GM11168 (cell line): ENCODE measurements at regions not wholly inside any gene's neighbourhood (a gene's known extent, or its start where the extent isn't known, plus 50 kb on each side); places are given as distances from the start of the nearest gene placed in this dataset.

Experiments
- in situ Hi-C: fragments of 300-500 bp; cut with MboI; formaldehyde crosslinking; loops from one replicate; pipeline ENCODE4 v1.12.0; 2022; ENCODE audit warnings: low sequenced_read_pairs; ENCODE audit not compliant: unreplicated experiment

GRCh38 chr5:82363524-82363923 lies 85.4 kb upstream of the RPS23 start:
- in situ Hi-C loops, result loop anchor here (25.0 kb wide), 2 partner anchors 424 to 1074 kb away; no protein-coding TSS in a partner anchor

- in situ Hi-C loops, result loop anchor here (25.0 kb wide), 2 partner anchors 425 to 1075 kb away; no protein-coding TSS in a partner anchor
Measured at GRCh38 chr5:82362636-82363035, 84.5 kb upstream of the RPS23 start.

DNA sequence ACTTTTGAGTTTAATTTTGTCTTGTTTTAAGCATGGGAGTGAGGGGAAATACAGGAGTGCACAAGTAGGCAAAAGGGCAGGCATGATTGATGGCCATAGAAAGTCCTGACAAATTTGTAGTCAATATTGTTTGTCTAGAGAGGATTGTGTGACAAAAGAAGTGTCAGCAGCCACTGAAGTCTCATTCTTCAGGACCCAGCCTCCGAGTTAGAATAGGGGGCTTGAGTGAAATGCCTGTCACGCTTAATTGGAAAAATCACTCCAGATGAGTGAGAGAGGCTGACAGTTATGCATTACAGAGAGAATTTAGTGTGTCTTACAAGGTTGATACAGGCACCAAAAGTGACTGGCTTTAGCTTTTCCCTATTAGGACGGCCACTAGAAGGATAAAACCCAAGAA lies 81.9 kb upstream of the RPS23 start:
- in situ Hi-C loops, result loop anchor here (25.0 kb wide), 2 partner anchors 427 to 1077 kb away; no protein-coding TSS in a partner anchor

- in situ Hi-C loops, result loop anchor here (5.0 to 25.0 kb wide), 3 partner anchors 428 to 1208 kb away; no protein-coding TSS in a partner anchor
Measured at GRCh38 chr5:82359272-82359671, 81.1 kb upstream of the RPS23 start.

- in situ Hi-C loops, result loop anchor here (5.0 to 25.0 kb wide), 3 partner anchors 429 to 1209 kb away; no protein-coding TSS in a partner anchor
Measured at GRCh38 chr5:82358457-82358856, 80.3 kb upstream of the RPS23 start.

DNA sequence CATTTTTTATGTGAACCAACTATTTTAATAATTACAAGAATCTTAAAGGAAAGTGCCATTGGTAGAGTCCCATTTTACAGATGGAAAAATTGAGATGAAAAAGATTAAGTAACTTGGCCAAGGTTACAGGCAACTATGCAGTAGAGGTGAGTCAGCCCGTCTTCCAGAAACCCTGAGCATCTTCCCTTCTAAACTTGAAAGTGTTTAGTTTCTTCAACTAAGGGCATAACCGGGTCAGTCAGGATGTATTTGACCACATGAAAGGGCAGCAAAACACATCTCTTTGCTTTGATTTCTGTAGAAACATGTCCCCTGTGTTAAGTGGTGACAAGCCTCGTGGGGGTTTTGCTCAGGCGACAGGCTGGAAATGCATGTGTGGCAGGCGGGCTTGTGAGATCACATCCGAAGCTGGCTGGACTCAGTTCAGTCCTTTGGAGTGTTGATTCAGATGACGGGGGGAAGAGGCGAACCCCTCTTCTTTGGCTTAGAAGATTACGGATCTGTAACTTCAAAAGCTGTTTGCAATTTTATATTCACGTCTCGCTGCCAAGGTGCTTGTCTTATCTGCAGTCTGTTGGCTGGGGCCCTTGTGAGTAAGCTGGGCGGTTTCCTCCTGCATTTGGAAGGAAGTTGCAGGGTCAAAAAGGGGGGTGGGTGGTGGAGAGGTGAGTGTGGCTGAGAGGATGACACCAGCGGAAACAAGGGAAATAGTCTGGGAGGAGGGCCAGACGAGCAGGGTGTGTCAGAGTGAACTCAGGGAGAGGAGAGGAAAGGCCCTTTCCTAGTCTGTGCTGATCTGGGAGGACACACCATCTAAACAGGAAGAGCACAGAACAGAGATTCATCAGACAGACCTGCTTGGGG lies 78.9 kb upstream of the RPS23 start:
- in situ Hi-C loops, result loop anchor here (5.0 to 25.0 kb wide), 3 partner anchors 430 to 1210 kb away; no protein-coding TSS in a partner anchor

GRCh38 chr5:82356021-82356420 lies 77.9 kb upstream of the RPS23 start:
- in situ Hi-C loops, result loop anchor here (5.0 to 25.0 kb wide), 3 partner anchors 431 to 1211 kb away; no protein-coding TSS in a partner anchor

DNA sequence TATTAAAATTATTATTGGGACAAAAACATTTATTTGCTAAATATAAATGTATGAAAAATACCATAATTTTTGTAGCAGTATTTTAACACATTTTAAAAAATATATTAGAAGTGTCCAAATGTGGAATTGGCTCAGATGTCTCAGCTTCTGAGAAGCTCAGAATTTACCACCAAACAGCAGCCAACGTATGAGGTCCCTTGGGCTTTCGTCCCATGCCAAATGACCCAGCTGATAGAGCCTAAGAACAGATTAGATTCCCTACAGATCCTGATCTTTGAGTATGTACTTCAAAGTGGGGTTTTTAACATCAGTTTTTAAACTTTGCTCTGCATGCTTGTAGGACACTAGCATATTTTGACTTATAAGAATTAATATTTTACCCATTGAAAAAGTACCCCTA lies 77.3 kb upstream of the RPS23 start:
- in situ Hi-C loops, result loop anchor here (5.0 to 25.0 kb wide), 3 partner anchors 432 to 1212 kb away; no protein-coding TSS in a partner anchor

- in situ Hi-C loops, result loop anchor here (5.0 to 25.0 kb wide), 3 partner anchors 432 to 1212 kb away; no protein-coding TSS in a partner anchor
Measured at GRCh38 chr5:82355053-82355452, 76.9 kb upstream of the RPS23 start.

- in situ Hi-C loops, result loop anchor here (25.0 kb wide), 2 partner anchors 433 to 1083 kb away; no protein-coding TSS in a partner anchor
Measured at GRCh38 chr5:82354543-82354942, 76.4 kb upstream of the RPS23 start.

GRCh38 chr5:82353522-82353921 lies 75.4 kb upstream of the RPS23 start:
- in situ Hi-C loops, result loop anchor here (25.0 kb wide), 2 partner anchors 434 to 1084 kb away; no protein-coding TSS in a partner anchor

- in situ Hi-C loops, result loop anchor here (25.0 kb wide), 2 partner anchors 435 to 1085 kb away; no protein-coding TSS in a partner anchor
Measured at GRCh38 chr5:82352146-82352791, 74.1 kb upstream of the RPS23 start.

DNA sequence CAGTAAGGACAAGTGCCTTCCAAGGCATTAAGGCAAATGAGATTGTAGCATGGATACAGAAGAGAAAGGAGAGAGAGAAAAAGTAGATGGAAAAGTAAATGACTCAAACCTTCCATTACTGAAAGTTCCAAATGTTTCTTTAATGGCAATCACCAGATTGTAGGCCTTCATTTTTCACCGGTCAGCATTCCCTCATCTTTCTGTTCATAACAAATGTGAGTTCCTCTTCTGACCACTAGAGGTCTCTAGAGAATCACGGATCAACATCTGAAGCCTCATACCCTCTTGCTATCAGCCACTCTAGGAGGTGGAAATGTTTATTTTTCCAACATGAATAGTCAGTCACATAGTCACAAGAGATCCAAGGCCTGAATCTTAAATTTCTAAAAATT lies 73.6 kb upstream of the RPS23 start:
- in situ Hi-C loops, result loop anchor here (25.0 kb wide), 2 partner anchors 436 to 1086 kb away; no protein-coding TSS in a partner anchor

DNA sequence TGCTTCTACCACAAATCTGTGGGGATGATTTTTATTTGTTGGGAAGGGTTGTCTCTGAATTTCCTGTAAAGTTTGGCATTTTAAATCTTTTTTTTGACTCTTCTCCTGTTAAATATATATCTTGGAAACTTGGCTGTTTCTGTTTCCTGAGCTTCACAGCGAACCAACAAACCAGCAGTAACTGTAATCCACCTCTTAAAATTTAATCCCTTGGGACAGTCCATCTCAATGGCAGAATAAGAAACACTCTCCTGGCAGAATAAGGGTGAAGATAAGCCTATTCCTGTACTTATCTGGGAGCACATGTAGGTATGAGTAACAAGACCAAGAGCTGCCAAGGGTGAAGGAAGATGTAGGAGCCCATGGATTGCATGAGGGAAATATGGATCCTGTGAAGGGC lies 73.1 kb upstream of the RPS23 start:
- in situ Hi-C loops, result loop anchor here (25.0 kb wide), 2 partner anchors 436 to 1086 kb away; no protein-coding TSS in a partner anchor

GRCh38 chr5:82349652-82350051 lies 71.5 kb upstream of the RPS23 start:
- in situ Hi-C loops, result loop anchor here (25.0 kb wide), 2 partner anchors 438 to 1088 kb away; no protein-coding TSS in a partner anchor

DNA sequence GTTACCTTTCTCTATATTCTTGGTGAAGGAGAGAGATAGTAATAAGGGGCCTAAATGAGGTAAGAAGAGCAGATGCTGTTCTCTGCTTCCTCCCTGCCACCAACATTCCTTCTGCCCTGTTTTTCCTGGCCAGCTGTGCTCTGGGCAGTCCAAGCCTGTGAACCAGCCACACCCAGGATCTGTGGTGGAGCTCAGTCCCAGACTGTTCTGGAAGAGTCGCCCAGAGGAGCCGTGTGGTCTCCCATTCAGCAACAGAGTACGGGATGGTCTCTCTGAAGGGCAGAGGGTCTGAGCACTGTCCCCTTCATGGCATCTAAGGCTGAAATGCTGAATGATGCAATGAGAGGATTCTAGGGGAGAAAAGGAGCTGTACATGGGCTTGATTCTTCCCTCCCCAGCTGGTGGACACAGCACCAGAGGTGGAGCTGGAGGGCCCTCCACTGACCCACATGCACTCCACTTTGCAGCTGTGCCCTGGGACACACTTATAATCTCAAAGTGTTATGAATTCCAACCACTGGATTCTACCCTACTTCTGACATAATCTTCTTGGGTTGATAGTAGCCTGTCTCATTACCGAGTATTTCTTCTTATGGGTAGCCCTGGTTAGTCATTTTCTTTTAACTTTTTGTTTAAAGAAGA lies 70.8 kb upstream of the RPS23 start:
- in situ Hi-C loops, result no loop called here

GRCh38 chr5:82347201-82347865 lies 69.2 kb upstream of the RPS23 start:
- in situ Hi-C loops, result no loop called here

DNA sequence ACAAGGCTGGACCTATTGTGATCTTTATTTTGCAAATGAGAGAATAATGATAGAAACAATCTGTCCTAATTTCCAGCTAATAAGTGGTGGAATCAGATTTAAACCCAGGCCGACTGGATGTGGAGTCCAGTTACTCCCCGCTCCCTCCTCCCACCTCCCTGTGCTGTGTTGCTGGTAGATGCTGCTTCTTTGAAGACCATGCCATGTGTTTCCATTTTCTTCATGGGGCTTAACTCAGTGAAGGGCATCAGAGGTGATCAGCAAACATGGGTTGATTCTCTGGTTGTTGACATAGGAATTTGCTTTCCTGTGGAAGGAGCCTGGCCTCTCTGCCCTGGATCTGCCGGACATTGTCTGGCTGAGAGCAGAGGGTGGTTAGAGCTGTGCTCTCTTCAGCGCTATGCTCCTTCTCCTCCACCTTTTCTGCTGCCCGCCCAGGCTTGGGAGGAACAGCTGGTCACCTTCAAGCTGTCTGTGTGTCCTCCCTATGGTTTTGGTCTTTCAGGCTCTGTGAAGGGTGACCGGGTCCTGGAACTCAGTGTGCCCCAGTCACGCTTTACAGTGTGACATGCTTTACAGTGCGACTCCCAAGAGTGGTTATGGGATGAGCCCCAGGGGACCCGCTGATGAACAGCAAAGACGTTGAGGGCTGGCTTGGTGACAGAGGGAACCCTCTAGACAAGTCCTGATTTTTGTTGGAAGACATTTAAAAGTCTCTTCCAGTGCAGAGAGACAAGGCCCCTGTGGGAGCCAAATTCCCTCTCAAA lies 68.4 kb upstream of the RPS23 start:
- in situ Hi-C loops, result no loop called here

DNA sequence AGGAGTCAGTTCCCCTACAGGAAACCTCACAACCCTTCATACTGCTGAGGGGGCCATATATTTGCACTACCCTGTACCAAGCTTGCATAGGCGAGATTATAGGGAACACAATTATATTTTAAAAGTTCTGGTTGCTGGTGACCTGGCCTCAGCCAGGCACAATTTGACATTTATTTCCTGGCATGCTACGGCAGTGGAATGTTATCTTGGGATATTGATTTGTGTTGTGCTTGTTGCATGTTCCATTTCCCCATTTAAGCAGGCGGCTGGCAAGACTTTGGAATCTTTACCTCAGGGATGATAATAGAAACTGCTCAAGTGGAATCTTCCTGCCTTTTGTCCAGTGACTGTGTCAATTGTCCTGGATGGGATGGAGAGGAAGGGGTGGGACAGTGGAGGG lies 67.0 kb upstream of the RPS23 start:
- in situ Hi-C loops, result no loop called here
